NCI-H2196 treated with DMSO at 0.1 percent for 48 hours (cell line): ENCODE measurements at regions not wholly inside any gene's neighbourhood (a gene's known extent, or its start where the extent isn't known, plus 50 kb on each side); places are given as distances from the start of the nearest gene placed in this dataset.
A peak's percentile ranks its signal among the peaks of the same experiment; 100 is the strongest.

Experiments used
- DNase-seq: peaks from one replicate; lab custom pipeline; 2025; ENCODE audit not compliant: unreplicated experiment; lab: John Stamatoyannopoulos, UW

DNA sequence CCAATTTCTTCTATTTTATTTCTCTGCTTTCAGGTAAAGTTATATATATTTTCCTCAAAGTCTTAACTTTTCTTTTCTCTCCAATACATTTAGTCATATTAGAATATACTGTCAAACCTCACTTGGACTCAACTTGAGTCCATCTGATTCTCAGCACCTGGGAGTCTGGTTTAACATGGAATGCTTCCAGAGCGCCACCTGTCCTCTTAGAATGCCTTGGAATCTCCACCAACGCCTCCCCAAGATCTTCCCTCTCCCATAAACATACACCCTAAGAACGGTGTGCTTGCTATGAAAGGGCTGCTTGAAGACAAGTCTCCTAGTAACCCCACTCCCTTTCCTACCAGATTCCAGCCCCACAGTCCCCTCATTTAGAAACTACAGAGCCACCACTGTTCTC, 229.1 kb upstream of the MKLN1 start:
- no peak for DNase-seq

DNA sequence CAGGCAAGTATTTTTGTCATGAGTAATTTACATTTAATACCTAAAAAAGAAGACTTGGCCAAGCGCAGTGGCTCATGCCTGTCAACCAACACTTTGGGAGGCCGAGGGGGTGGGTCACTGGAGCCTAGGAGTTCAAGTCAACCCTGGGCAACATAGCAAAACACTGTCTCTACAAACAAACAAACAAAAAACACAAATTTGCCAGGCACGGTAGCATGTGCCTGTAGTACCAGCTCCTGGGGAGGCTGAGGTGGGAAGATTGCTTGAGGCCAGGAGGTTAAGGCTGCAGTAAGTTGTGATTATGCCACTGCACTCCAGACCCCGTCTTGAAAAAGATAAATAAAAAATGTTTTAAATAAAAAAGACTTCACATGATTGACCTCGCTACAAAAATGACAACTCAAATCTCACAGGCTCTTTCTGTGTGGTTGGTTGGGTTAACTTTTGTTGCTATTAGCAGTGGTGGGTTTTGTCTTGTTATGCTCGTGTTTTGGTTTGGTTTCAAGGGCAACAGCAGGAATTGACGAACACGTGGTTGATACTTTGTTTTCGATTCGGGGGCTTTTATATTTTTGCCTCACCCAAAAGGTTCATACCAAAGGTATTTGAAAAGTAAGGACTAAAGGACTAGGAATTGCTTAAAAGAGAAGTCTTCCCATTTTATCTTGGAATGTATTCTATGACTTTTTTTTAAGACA, 227.2 kb upstream of the MKLN1 start:
- no peak for DNase-seq

DNA sequence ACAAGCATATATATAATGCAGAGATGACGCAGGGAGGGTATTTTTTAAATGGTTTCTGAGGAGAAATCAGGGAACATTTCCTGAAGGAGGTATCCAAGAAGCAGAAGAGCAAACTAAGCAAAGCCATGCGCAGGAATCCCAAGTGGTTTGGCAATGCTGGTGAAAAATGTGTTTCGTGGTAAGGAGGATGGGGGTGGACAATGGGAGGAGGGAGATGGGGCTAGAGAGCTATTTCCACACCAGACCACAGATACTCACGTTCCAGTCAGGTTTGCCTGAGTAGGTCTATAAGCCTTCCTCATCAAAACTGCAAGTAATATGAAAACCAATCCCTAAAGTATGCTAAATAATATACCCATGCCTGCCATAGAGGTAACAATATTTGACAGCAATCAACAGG, 223.7 kb upstream of the MKLN1 start:
- DNase-seq: no peak

DNA sequence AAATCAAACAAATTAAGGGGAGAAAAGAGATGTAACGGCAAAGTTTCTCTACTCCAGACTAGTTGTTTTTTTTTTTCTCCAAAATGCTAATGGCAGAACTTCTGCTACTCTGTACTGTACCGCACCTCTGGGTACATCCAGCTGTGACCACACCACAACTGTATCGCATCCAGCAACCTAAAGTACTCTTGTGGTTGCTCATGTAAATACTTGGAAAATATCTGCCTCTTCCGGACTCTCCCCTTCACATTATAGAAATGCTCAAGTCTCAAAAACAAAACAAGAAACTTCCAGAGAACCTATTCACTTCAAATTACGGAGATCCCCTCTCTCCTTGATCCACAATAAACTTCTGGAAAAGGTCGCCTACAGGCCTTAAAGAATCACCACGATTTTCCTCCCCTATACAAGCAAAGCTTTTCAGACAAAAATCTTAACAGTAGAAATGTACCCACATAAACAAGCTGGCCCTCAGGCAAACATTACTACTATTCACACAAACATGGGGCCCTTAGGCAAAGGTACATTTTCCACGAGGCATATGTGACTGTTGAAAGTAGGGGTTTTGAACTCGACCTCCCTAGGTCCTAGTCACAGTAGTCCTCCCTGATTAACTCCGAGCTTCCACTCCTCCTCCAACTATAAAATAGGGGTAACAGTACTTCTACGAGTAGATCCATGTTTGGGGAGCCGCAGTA, 222.9 kb upstream of the MKLN1 start:
- no peak for DNase-seq

DNA sequence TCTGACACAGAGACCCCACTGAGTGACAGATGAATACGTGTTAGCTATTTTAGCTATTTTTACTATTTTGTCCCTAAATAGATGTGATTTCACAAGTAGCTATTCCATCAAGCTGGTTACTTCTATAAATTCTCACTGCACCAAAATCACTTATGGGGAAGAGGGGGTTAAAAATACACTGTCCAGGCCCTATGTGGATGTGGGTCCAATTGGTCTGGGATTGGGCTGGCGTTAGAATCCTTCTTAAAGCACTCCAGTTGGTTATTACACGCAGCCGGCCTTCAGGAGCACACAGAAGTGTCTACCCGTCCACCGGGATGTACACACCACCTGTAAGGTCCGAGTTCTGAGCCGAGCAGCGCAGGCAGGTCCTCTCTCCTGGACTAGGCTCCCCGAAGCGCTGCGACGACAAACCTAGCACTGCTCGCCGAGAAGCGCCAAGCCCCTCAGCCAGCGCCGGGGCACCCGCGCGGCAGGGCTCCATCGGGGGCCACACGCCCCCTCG, 222.3 kb upstream of the MKLN1 start:
- DNase-seq: no peak

DNA sequence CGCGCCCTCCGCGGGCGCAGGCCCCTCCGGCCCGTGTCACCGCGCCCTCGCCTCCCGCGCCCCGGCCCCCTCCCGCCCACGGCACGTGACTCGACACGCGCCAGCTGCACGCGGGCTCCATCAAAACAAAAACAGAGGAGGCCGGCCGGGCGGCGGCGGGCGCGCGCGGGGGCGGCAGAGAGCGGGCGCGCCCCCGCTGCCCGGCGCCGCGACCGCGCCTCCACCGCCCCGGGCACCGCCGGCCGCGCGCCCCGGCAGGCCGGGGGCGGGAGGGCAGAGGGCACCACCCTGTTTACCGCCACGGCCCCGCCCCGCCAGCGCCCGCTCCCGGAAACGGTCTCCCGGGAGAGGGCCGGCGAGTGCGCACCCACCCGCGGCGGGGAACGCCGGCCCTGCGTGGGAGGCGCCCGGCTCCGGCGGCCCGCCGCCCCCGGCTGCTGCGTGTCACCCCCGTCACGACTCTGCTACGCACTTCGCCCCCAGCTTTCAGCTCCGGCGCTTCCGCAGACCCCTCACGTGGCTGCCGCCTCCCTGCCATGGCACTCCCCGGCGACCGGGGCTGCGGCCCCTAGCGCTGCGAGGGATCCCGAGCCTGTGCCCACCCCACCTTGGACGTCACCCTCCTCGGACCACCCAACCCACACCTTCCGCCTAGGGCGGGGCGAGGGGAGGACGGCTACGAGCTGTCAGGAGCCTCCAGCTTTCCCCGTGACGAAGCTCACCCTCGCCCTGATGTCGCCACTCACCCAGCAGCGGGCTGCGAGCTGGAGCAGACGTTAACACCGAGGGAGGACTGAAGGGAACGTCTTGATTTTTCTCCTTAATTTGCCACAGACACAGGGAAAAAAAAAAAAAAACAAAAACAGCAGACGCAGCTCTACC, 221.6 kb upstream of the MKLN1 start:
- peak; percentile 55 for DNase-seq

DNA sequence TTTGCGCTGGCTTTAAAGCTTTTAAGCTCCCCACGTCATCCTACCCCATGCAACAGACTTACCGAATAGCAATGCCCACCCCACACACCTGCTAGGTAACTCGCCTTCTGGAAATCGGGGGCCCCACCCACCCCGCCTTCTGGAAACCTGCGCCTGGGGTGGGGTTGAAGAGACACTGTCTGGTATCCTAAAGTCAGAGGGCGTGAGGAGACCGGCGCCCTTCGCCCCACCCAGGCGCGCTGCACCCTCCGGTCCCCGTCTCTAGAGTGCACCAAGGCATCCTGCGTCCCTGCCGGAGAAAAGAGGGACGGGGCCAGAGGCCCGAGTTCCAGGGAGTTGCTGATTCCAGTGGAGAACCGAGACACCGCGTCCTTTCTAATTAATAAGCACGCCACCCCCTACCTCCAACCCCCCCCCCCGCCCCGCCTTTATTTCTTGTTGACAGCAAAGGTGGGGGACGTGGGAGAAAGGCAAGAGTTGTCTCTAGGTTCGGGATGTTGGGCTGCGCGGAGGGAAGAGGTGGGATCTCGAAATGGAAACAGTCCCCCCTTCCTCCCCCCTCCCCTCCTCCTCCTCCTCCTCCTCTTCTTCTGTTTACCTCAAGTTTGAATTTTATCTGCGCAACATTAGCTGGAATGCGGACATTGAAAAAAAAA, 220.9 kb upstream of the MKLN1 start:
- no peak for DNase-seq

DNA sequence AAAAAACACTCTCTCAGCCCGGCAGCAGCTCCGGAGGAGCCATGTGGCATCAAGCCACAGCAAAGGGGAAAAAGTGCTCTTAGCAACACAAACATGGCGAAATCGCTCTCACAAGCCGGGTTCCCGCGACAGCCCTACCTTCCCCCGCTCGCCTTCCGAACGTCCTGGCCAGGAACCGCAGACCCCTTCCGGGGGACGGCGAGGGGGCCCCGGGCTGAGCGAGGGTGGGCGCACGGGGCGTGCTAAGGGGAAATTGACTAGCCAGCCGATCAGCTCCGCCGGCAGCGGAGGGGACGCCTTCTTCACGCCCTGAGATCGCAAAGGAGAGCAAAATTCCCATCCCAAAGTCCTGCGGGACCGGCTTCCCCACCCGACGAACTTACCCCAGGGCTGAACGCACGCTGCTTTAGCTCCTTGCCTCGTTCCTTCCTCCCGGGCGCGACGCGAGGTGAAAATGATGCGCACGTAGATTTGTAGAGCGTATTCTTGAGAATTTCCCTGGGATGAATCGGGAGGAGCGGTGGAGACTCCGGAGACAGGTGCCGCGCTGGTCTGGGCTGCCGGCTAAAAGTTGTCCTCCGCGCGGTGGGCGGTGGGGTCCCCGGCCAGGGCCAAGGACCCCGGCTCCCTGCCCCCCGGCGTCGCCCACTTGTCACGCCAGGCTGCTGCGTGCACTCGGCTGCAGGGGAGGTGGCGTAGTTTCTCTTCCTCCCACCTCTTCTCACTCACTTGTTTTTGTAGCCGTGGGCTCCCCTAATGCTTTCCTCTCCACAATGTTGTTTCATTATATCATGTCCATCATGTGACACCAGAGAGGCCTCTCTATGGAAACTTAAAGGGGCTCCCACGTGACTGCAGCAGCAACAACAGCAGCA, 220.1 kb upstream of the MKLN1 start:
- DNase-seq: peak; percentile 19

DNA sequence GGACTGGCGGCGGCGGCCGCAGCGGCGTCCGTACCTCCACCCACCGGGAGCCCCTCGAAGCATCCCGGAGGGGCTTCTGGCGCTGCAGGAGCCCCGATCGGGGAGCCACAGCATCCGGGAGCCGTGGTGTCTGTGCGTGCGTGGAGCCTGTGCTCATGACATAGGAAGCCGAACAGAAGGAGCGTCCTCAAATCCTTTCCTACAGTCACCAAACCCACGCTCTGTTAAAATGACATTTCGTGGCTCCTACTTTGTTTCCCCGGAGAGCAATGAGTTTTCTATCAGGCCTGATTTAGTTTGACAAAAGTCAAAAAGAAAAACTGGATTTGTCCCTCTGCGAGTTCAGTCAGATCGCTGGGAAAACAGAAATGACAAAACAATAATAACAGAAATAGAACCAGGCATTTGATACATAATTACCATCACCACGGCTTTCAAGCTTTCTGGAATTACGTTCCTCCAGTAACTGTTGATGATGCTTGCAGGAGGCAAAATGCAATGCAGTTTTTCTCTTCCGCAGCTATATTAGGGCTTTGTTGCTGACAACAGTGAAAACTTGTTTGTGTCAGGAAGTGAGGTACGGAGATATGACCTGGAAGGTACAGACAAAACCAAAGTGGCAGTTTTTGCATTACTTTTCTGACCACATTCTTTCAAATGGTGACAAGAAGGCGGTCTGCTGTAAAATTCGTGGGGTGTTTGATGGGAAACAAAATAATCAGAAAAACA, 219.3 kb upstream of the MKLN1 start:
- DNase-seq: no peak

DNA sequence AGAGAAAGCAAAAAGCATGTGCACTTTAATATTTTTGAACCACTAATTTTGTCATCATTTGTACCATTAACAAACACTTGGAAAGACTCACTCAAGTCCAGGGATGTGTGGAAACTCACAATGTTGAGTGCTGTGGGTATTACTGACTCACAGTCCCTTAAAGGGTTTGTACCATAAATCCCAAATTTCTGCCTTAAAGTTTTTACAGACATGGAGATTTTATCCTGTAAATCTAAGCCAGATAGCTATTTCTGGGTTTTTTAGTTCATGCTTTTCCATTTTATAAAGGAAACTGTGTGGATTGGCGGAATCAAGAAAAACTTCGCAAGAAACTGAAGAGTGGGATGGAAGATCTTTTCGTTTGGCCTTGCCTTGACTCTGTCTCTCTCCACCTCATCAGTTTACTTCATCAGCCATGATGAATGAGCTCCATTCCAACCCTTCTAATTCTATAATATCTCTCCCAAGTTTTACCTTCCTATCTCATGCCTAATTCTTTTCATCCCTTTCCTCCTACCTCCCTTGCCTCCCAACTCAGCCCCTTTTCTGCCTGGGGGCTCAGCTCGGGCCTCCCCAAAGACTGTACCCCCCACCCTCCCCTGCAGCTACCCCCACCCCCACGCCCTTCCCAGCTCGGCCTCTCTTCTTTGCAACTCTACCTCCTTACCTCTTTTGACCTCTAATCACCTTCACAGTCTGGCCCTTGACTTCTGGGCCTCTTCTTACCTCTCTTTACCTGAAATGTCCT, 218.5 kb upstream of the MKLN1 start:
- DNase-seq: no peak

DNA sequence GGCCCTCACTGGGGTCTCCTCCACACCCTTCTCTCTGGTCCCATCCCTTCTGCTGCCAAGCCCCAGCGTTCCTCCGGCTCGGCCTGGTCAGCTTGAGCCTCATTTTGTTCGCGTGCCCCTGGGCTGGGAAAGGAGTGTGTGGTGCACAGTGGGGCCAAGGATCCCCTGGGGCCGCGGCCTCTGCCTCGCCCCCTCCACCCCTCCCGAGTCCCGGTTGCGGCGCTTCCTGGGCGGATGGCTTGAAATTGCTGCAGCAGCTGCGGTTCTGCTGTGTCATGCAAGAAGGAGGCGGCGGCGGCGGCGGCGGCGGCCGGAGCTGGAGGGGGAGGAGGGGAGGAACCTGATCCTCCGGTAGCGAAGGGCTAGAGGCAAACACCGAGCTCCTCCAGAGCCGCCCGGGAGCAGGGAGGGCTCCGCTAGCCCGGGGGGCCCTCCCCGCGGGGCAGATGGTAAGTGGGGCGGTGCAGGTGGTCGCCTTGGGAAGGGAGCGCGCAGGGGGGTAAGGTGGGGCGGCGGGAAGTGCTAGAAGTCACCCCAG, 217.8 kb upstream of the MKLN1 start:
- DNase-seq: peak; percentile 16

DNA sequence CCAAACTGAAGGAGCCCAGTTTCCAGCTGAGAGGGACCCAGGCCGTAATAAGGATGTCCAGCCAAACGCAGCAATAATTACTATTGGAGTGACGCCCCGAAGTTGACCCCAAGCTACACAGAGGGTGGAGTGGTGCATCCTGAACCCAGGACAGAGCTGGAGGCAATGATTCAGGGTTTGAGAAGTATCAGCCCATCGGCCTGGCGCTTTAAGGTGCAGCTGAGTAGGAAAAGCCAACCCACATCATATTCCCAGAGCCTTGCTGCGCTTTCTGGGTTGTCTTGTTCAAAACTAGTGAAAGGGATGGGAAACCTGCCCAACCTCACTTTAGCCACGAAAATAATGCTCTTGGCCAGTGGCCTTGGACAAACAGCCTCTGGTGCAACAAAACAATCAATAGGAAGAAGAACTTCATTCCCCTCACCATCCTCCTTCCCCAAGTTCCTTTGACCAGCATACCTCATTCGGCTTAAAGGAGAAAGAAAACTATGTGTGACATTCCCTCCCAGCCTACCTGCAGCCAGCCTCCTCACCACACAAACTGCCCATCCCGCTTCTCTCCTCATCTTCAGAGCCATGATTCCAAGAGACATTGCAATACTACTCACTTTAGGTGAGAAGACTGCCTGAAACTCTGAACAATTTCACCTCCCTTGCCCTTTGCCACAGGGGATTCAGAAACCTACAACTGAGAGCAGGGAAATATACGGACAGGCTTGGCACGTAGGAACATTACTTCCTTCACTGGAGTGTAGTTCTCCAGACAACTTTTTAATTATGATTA, 217.2 kb upstream of the MKLN1 start:
- no peak for DNase-seq

DNA sequence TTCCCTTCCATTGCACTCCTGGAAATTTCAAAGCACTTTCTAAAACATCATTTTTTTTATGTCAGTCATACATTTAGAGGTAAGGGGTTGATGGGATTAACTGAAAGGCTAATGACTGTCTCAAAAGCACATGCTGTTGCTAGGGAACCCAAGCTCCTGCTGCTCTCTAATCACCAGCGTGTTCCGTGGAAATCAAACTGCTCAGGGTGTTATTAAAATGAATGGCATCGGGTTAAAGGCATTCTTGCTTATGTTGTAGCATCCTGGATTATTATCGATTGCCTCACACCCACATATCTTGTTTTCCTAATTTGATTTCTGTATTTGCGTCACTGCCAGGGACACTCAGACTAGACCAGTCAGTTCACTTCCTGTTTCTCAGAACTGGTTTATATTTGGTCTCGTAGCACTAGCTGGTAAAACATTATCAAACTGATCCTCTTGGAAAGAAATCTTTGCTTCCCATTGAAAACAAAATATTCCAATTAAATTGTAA, 216.5 kb upstream of the MKLN1 start:
- DNase-seq: peak; percentile 6

DNA sequence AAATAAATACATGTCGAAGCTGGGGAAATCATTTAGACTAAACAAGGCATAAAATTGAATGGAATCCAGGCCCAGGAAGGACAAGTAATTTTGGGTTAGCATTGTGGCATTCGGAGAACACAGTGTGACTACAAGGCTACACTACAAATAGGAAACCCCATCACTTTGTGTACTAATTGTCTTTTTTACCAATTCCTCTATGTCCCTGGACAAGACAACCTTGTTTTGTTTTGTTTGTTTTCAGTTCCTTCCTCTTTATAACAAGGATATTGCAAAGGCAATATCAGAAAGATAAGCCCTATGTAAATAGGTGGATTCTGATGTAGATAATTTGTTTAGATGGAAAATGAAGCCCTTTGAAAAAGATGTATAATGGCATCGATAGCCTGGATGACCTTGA, 215.9 kb upstream of the MKLN1 start:
- DNase-seq: no peak

DNA sequence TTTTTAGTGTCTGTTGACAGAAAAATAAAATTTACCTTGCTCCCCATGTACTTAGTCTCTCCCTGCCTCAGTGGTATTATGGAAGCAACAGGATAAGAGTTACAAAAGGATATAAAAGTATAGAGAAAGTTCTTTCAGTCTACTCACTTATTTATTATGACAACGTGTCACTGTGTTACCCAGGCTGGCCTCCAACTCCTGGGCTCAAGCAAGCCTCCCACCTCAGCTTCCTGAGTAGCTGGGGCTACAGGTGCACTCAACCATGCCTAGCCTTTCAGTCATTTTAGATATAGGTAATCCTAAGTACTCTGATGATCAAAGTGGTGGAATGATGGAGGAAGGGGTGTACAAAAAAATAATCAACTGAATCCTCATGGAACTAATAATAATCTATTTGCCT, 215.2 kb upstream of the MKLN1 start:
- no peak for DNase-seq

DNA sequence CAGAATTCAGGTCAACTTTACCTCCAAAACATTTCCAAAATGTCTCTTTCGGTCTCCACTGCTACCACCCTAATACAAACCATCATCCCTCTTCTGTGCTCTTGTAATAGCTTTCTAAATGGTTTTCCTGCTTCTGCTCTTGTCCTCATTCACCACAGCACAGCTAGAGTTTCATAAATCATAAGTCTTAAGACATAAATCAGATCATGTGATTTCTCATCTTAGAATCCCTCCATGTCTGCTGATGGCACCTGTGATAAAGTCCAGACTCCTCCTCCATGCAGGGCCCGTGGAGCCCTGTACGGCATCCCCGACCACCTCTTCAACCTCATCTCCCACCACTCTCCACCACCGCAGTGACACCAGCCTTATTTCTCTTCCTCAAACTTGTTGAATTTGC, 212.3 kb upstream of the MKLN1 start:
- no peak for DNase-seq

DNA sequence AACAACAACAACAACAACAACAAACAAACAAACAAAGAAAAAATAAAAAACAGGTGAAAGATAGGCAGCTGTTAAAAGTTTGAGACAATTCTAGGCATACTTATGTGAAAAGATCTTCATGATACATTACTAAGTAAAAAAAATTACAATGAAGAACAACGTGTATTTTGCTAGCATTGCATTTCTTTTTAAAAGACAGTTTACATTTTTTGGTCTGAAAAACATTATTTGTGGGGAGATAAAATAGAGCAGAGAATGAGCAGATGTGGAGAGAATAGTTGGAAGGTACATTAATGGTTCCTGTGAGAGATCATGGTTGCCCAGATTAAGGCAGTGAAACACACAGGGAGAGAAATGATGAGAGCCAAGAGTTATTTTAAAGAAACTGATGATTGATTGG, 210.2 kb upstream of the MKLN1 start:
- no peak for DNase-seq

DNA sequence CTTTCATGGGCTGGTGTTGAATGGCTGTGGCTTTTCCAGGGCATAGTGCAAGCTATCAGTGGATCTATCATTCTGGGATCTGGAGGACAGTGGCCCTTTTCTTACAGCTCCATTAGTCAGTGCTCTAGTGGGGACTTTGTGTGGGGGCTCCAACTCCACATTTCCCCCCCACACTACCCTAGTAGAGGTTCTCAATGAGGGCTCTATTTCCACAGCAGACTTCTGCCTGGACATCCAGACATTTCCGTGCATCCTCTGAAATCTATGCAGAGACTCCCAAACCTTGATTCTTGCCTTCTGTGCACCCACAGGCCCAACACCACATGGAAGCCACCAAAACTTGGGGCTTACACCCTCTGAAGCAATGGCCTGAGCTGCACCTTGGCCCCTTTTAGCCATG, 208.3 kb upstream of the MKLN1 start:
- no peak for DNase-seq
